ENCODE measurements at regions not wholly inside any gene's neighbourhood (a gene's known extent, or its start where the extent isn't known, plus 50 kb on each side); places are given as distances from the start of the nearest gene placed in this dataset.

DNA sequence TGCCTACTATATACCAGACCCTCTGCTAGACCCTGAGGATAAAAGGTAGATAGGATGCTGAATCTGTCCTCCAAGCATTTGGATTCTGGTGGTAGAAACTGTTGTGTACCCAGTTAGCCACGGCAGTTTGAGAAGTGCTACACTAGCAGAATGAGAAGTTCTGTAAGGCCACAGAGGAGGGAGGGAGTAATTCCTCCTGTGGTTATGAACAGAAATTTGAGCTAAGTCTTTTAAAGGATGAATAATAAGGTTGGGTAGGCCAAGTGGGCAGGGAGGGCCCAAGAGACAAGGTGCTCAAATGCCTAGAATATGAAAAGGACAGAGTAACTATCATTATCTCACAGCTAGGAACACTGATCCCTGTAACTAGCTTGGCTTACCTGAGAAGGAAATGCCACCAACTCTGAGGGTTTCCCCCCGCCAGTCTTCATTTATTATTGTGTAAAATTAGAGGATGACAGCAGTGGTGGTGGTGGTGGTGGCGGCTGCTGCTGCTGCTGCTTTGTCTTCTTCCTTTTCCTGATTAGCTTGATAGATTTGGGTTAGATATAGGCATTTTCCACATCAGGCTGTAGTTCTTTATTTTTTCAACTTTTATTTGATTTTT lies 243.3 kb downstream of the PRL start:
- H3K4me1 ChIP-seq (ENCODE audit: control insufficient read depth in 2 of 2, insufficient read depth in 2 of 2, low read length in 2 of 2), result no peaks in the 10 kb centered on the region
- 11% methylated on average over 1 of the region's 3 CpGs for WGBS (ENCODE audit: insufficient coverage)
- no peak overlapping the region for H2AFZ ChIP-seq (ENCODE audit: insufficient read depth, low read depth, low read length, poor library complexity, severe bottlenecking)
- no peaks in the 10 kb centered on the region for H3K9me3 Mint-ChIP-seq (ENCODE audit: insufficient read depth)
- H3K4me2 ChIP-seq (replicated peaks; ENCODE audit: low read depth, low read length, poor library complexity, severe bottlenecking), result no peak overlapping the region
- ATAC-seq (ENCODE audit: low read depth) (no peak), DNase-seq (no peak)
- H4K20me1 ChIP-seq (ENCODE audit: control insufficient read depth, insufficient read depth, low read length, poor library complexity, severe bottlenecking), result no peaks in the 10 kb centered on the region
- no peaks in the 10 kb centered on the region for H3K4me1 Mint-ChIP-seq
- ChIA-PET POLR2A (no interaction called here), CTCF (no interaction called here)
- TF ChIP-seq, protein P1, sequence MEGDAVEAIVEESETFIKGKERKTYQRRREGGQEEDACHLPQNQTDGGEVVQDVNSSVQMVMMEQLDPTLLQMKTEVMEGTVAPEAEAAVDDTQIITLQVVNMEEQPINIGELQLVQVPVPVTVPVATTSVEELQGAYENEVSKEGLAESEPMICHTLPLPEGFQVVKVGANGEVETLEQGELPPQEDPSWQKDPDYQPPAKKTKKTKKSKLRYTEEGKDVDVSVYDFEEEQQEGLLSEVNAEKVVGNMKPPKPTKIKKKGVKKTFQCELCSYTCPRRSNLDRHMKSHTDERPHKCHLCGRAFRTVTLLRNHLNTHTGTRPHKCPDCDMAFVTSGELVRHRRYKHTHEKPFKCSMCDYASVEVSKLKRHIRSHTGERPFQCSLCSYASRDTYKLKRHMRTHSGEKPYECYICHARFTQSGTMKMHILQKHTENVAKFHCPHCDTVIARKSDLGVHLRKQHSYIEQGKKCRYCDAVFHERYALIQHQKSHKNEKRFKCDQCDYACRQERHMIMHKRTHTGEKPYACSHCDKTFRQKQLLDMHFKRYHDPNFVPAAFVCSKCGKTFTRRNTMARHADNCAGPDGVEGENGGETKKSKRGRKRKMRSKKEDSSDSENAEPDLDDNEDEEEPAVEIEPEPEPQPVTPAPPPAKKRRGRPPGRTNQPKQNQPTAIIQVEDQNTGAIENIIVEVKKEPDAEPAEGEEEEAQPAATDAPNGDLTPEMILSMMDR (IDR thresholded peaks at IDR 0.05), result no peak
- TF ChIP-seq EZH2 (IDR thresholded peaks at IDR 0.05; ENCODE audit: borderline replicate concordance, insufficient read depth, low read depth, low read length, poor library complexity, severe bottlenecking), result no peak
- no peaks in the 10 kb centered on the region for H3K79me2 ChIP-seq (ENCODE audit: control insufficient read depth, insufficient read depth, low read length)
- no peak overlapping the region for H3K4me3 Mint-ChIP-seq
- no peak overlapping the region for H3K27ac ChIP-seq (ENCODE audit: low read length in 2 of 2)
- H3K9me3 ChIP-seq (ENCODE audit: control extremely low read depth in 1 of 3, control insufficient read depth in 2 of 3, insufficient read depth in 1 of 3, low read length in 2 of 3), result no peaks in the 10 kb centered on the region
- intact Hi-C loops (cut with micrococcal nuclease), result no loop called here
- H3K27me3 Mint-ChIP-seq, result no peaks in the 10 kb centered on the region
- H3K36me3 ChIP-seq (replicated peaks in 1 of 2; ENCODE audit: control extremely low read depth in 1 of 2, control insufficient read depth in 1 of 2, extremely low read depth in 1 of 2, insufficient read depth in 2 of 2, low read length in 1 of 2), result no peaks in the 10 kb centered on the region
- H3K27me3 ChIP-seq (replicated peaks in 1 of 4; ENCODE audit: control extremely low read depth in 1 of 4, control insufficient read depth in 3 of 4, insufficient read depth in 4 of 4, low read length in 3 of 4), result no peaks in the 10 kb centered on the region
- no peak overlapping the region for H3K27ac Mint-ChIP-seq
- no peak overlapping the region for H3K9ac ChIP-seq (ENCODE audit: low read length)
- no peak overlapping the region for H3K4me3 ChIP-seq (ENCODE audit: control extremely low read depth in 1 of 5, extremely low read depth in 1 of 5, insufficient read depth in 1 of 5, low read depth in 2 of 5, low read length in 4 of 5)

DNA sequence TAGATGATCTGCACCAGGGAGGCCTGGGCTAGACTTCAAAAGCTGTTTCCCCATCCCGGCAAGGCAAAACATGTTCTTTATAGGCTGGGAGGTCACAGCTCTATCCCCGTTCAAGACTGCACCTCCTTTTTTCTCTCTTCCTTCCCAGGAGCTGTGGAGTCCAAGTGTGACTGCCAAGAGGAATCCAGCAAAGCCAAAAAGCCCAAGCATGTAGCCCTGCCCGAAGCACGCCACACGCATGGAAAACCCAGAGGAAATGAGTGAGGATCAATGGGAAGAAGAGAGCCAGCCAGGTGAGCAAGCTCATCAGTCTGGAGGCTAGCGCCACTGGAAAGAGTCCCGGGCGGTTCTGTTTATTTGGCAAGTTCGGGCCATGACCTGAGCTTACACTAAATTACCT lies 240.4 kb downstream of the PRL start:
- H3K4me3 Mint-ChIP-seq, result no peak overlapping the region

More for the DNA sequence above, 240.4 kb downstream of the PRL start:
- ChIA-PET POLR2A (no interaction called here), CTCF (no interaction called here)
- Histone ChIP-seq H3K9me3 (ENCODE audit: control extremely low read depth in 1 of 3, control insufficient read depth in 2 of 3, insufficient read depth in 1 of 3, low read length in 2 of 3) (no peaks in the 10 kb centered on the region), H3K27ac (ENCODE audit: low read length in 2 of 2) (no peak overlapping the region), H2AFZ (ENCODE audit: insufficient read depth, low read depth, low read length, poor library complexity, severe bottlenecking) (no peak overlapping the region), H4K20me1 (ENCODE audit: control insufficient read depth, insufficient read depth, low read length, poor library complexity, severe bottlenecking) (no peaks in the 10 kb centered on the region), H3K4me1 (ENCODE audit: control insufficient read depth in 2 of 2, insufficient read depth in 2 of 2, low read length in 2 of 2) (peaks cover 0 to 7% of the 10 kb centered on the region in 2 donors), H3K4me3 (ENCODE audit: control extremely low read depth in 1 of 5, extremely low read depth in 1 of 5, insufficient read depth in 1 of 5, low read depth in 2 of 5, low read length in 4 of 5) (no peak overlapping the region), H3K79me2 (ENCODE audit: control insufficient read depth, insufficient read depth, low read length) (no peaks in the 10 kb centered on the region), H3K36me3 (replicated peaks in 1 of 2; ENCODE audit: control extremely low read depth in 1 of 2, control insufficient read depth in 1 of 2, extremely low read depth in 1 of 2, insufficient read depth in 2 of 2, low read length in 1 of 2) (no peaks in the 10 kb centered on the region), H3K4me2 (replicated peaks; ENCODE audit: low read depth, low read length, poor library complexity, severe bottlenecking) (no peak overlapping the region), H3K9ac (ENCODE audit: low read length) (no peak overlapping the region), H3K27me3 (replicated peaks in 1 of 4; ENCODE audit: control extremely low read depth in 1 of 4, control insufficient read depth in 3 of 4, insufficient read depth in 4 of 4, low read length in 3 of 4) (no peaks in the 10 kb centered on the region)
- H3K4me1 Mint-ChIP-seq, result peaks cover 9% of the 10 kb centered on the region
- H3K9me3 Mint-ChIP-seq (ENCODE audit: insufficient read depth), result no peaks in the 10 kb centered on the region
- WGBS (ENCODE audit: insufficient coverage), result 100% methylated on average over 5 of the region's 9 CpGs
- intact Hi-C loops (cut with micrococcal nuclease), result no loop called here
- peaks cover 3% of the 10 kb centered on the region for H3K27me3 Mint-ChIP-seq
- ATAC-seq (ENCODE audit: low read depth) (no peak), DNase-seq (no peak)
- no peak for TF ChIP-seq EZH2 (IDR thresholded peaks at IDR 0.05; ENCODE audit: borderline replicate concordance, insufficient read depth, low read depth, low read length, poor library complexity, severe bottlenecking)
- TF ChIP-seq, protein P1 (IDR thresholded peaks at IDR 0.05), result no peak
- H3K27ac Mint-ChIP-seq, result no peak overlapping the region

Measured in B cell (primary cell).